Activated CD4-positive, alpha-beta T cell treated with anti-CD3 and anti-CD28 coated beads, Interleukin-2, amount 50 U/mL, for 4 hours (primary cell): ENCODE measurements at regions not wholly inside any gene's neighbourhood (a gene's known extent, or its start where the extent isn't known, plus 50 kb on each side); places are given as distances from the start of the nearest gene placed in this dataset.
"Not testable (repeated sequence)": the region's sequence is repeated elsewhere in the genome, so short reads cannot be mapped to it uniquely, and the experiment has no call there.

Experiments used
- DNase-seq, 2 experiments: peaks; one replicate each; pipeline ENCODE4 v3.0.0-alpha.2; 2020

DNA sequence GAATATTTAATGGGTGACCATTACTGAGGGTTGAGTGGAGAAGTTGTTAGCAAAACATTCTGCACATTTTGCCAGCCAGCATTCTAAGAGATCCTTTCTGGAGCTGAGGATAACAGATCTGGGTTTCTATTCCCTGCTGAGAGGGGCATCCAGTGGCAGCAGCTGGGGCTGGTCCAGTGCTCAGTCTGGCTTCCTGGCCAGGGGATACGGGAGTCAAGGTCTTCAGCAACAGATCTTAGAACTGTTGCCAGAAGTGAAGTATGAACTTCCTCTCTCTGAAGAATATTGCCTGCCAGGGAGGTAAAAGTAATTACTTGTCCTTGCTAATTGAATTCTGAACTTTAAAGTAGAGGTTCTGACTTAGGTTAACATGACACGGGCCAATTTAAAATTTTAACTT lies 568.4 kb downstream of the REEP3 start:
- no peak for DNase-seq

DNA sequence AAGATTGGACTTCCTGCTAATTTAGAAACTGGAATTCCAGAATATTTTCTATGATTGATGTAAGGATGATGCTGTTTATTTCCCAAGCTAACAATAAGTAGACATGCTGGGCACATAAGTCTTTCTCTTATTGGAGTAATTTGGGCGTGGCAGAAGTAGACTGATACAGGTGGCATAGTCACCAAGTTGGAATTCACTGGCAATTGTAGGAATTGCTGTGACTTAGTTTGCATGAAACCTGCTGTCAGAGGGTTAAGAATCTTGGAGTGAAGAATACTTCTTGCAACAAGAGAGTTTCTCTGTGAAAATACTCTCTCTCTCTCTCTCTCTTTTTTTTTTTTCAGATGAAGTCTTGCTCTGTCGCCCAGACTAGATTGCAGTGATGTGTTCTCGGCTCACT lies 569.7 kb downstream of the REEP3 start:
- DNase-seq: no peak

DNA sequence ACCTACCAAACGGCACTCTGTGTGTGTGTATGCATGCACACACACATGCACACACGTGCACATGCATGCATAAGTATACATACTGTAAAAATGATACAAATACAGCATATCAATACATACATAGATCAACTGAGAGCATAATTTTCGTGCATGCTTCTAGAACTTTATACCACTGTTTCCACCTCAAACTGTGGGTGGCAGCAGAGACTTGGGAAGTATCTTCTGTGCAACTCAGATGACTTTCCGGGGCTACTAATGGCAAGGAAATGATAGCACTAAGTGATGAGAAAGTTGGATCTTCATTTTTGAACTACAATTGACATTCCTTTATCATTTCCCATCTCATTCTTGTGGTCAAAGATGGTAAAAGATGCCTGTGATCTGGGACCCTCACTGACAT lies 570.7 kb downstream of the REEP3 start:
- no peak for DNase-seq

DNA sequence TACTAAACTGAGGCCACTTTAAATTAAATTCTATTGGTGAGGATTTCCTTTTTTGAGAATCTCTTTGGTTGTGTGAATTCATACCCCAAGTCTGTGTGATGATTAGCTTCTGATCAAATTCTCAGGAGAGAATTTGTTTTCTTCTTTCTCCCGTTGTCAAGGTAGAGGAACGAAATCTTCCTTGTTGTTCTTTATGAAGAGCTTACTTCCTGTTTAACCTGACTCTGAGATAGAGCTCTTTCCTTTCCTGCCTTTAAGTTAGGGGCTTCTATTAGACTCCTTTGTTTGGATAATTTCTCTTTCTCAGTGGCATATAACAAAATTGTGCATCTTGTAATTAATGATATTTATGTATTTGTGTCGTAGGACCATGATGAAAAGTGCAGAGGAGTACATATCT lies 572.1 kb downstream of the REEP3 start:
- no peak for DNase-seq

DNA sequence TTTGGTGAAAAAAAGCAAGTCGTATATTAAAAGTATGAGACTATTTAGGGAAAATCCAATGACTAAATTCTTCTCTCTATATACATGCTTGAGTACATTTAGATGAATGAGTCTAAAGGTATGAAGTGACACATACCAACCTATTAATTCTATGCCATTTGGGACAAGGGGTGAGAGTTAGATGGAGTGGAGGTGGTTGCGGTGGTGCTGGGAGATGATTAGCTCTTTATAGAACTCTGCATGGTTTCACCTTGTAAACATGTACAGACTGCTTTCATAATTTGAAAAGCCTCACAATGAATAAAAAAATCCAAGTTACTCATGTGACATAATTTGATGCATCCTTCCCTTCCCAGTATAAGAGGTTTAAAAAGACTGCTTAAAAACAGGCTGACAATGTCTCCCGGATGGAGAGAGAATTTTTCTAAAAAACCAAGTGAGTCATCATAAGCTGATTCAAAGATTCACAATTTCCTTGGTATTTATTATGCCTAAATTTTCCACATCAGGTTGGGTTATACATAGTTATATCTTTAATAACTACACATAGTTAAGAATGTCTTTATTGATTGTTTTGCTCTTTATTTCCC lies 572.8 kb downstream of the REEP3 start:
- DNase-seq: no peak

DNA sequence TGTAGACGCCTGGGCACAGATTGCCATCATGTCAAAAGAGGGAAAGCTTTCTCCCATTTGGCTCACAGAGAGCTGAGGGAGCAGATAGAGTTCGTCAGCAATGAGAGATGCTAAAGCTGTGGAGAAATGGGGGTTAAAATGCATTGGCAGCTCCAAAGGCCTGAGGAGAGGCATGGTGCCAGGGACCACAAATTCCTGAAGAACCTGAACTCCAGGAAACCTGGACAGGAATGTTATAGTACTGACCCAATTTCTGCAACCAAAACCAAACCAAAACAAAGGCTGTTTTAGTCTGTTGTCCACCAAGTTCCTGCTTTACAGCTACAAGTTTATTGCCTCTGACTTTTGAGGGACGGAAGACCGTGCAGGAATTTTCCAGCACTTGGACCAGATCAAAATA lies 575.7 kb downstream of the REEP3 start:
- no peak for DNase-seq

DNA sequence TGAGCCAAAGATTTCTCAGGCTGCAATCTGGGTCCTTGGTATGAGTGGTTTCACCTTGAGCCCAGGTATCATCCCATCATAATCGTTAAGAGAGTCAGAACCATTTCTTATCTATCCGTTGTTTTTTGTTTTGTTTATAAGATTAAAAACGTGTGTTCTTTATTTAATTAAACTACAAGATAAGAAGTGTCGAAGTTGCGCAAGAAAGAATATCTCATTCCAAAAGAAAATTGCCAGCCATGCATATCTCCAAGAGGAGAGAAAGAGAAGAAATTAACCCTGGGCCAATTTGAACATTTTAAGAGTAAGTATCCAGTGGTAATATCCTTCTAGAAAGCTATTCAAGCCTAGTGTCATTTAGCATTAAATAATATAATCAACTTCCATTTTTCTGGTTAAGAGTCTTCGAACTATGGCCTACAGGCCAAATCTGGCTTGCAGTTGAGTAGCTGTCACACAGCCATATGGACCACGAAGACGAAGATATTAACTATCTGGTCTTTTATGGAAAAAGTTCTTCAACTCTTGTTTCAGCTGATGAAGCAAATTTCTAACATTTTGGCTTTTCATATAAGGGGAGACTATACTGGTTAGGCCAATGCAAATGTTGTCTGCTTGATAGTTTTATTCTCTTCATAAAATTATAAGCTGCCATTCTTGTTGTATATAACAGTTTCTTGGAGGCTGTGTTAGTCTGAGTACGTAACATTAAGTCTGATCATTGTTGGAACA lies 576.4 kb downstream of the REEP3 start:
- no peak for DNase-seq

DNA sequence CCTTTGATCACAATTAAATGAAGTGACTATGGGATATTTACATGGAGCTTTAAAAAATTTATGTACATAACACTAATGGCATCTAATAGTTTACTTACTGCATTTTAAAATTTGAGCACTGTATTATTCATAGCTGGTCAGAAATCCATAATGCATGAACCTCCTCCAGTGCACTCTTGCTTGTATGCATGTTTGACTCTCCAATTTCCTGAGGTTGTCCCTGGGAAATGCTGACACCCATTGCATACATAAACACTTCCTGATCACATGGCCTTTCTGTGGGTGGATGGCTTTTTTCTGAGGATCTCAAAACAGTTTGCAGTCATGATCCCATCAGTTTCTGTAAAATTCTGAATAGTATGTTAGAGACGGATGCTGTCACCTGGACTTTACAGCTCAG lies 577.8 kb downstream of the REEP3 start:
- no peak for DNase-seq

DNA sequence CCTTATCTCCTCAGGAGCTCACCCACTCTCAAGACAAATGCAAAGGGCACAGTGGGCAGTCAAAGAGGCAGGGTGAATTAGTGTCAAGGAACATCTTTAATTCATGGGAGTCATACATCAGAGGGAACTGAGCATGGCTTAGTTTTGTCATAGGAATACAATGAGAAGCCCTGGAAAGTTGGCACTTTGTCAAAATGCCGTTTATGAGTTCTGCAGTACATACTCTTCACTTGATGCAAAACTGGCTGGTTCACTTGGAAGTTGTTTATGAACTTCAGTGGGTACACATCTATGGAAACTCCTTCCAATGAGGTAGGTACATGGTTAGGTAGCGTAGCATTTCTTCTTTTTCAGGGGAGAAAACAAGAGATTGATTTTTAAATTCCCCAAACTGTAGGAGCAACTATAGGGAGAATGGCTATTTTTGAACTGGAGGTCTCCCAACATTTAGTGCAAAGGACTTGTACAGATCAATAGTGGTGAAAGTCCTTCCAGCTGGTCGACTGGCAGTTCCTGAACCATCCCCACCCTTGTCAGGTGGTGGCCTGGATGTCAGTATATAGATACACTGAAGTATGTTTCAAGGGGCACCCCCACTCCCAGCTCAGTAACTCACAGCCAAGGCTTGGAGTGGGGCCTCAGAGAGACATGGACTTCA lies 580.5 kb downstream of the REEP3 start:
- no peak for DNase-seq

DNA sequence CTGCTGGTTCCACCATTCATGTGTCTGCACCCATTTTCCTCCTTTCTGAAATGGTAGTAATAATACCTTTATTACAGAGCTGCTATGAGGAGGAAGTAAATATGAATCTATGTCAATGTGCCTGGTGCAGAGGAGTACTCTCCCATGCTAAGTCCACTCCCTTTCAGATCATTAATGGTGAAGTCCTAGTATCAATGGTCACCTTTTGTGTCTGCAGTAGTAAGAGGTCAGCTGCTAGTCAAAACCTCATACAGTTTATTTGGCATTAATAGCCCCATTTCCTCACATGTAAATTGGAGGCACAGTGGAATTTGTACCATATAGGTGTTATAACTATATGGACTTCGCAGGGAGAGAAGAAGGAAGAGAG lies 581.0 kb downstream of the REEP3 start:
- no peak for DNase-seq

DNA sequence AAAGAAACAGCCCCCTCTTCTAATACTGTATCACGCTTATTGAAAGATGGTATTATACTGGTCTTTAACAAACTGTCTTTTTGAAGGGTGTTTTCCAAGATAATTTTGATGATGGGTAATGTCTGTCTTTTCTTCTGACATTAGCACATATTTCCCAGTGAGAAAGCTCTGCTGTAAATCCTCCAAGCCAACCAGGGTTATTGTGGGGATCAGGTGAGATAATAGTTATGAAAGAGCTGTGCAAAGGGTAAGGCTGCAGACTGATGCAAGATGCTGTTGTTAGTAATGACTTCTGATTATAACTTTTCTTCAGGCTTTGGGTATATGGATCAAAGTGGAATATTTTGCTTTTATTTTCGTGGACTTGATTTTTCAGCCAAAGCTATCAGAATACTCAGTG lies 581.7 kb downstream of the REEP3 start:
- no peak for DNase-seq

DNA sequence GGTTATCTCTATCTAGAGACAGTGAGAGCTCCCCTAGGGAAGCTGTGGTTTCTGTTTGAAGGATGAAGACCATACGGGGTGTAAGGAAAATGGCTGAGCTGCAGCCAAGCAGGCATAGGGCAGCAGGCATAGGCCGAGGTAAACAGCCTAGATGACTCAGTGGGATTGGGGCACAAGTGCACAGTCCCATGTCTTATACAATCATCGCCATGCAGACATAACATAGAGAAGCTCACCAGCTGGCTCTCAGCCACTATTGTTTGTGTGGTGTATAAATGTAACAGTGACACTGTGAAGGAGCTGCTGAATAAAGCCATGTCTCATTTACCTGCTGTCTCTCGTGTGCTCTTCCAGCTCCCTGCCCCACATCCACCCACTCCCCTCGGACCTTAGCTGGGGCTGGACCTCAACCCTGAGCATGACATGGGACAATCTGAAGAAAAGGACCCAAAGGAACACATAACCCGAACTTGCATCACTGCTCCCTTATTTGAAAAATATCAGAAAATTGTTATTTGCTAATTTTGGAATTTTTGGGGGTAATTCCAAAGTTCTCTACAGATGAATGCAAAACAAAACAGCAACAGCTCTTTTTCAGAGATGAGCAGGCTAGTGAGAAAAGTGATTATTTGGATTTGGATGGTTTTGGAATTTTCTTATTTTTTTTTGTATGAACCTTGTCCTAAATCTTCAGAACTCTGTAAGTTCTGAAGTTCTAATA lies 582.7 kb downstream of the REEP3 start:
- DNase-seq: no peak

DNA sequence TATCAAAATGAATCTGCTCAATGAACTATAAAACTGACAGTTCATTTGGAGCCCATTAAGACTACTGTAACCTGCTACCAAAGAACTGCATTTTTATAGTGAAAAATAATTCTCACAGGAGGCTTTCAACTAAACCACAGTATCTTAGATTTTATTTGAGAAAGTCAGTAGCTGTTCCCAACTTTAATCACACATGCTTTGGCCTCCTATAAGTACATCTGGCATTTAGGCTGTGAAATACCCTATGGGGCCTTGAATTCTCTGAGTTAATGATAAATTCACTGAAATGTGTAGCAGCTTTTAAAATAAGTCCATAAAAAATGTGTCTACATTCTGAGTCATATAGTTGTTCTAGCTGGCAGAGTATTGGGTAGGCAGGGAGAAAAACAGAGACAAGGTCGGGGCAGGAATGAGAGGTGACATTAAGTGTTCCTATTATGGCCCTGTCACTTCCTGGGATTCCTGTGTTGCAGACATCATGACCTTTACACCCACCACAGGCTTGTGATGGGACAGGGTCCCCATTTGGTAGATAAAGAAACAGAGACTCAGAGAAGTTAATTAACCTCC lies 588.8 kb downstream of the REEP3 start:
- DNase-seq: no peak

DNA sequence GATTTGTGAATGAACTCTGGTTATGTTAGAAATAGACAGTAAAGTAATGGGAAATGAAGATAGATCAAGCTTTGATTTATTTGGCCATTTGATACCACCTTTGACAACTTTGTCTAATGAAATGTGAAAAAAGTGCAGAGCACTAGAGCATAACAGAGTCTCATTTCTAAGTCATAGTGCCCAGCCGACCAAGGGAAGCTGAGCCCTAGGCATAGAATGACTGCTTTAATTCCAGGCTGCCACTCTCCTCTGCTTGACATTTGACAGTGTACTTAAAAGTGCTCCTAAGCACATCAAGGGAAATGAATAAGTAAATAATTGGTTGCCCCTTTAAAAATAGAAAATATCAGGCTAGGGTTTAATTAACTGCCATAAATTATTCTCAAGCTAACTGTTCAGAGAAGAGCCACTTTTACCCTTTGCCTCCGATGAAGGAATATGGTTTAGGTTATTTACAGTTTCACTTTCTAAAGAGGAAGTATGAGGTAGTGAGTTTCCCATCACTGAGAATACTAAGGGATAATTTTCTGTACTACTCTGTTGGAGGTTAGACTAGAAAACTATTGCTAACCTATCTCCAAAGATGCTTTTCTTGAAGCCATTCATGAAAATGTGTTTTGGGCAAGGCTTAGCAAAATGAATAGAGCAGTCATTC lies 591.6 kb downstream of the REEP3 start:
- no peak for DNase-seq

DNA sequence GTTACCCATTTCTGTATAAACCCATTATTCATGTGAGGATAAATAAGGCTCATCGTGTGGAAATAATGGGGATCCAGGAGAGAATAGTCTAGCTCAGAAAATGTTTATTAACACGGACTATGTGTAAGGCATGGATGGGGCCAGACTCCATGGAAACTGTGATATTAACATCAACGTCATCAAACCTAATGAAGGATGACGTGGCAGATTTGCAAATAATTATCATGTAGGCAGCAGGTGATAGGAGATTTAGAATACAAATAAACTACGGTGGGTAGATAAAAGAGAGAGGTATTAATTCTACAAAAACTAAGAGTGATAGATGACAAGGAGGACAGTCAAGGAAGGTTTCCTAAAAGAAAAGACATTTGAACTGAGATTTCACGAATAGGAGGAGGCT lies 592.2 kb downstream of the REEP3 start:
- DNase-seq: no peak

DNA sequence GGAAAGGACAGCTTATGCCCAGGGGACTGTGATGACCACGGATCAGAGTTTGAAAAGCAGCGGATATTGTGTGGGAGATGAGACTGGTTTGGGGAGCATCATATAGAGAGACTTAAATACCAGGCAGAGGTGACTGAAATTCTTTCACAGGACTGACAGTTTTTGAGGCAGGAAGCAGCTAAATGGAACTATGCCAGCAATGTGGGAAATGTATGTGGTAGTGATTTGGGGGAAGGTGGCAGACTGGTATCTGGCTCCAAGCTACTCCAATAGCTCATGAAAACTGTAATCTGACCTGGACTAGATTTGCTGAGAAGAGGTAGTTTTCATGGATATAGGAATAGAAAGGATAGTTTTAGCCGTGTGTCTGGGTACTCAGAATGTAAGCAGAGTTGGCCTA lies 592.6 kb downstream of the REEP3 start:
- DNase-seq: no peak

DNA sequence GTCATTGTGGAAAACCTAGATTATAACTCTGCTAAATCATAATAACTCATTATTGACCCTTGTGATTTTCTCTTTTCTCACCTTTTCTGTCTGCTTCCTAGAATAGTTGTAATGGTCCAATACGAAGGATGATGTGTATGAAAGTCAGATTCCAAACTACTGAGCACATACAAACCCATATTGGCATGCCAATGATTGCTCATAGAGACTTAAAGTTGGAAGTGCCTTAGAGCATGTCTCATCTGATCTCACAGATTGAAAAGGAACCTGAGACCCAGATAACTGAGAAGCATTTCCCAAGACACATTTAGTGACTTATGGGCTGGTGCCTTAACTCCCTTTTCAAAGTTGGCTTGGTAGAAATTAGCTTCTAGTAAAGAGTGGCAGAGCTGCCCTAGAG lies 594.3 kb downstream of the REEP3 start:
- DNase-seq: no peak

DNA sequence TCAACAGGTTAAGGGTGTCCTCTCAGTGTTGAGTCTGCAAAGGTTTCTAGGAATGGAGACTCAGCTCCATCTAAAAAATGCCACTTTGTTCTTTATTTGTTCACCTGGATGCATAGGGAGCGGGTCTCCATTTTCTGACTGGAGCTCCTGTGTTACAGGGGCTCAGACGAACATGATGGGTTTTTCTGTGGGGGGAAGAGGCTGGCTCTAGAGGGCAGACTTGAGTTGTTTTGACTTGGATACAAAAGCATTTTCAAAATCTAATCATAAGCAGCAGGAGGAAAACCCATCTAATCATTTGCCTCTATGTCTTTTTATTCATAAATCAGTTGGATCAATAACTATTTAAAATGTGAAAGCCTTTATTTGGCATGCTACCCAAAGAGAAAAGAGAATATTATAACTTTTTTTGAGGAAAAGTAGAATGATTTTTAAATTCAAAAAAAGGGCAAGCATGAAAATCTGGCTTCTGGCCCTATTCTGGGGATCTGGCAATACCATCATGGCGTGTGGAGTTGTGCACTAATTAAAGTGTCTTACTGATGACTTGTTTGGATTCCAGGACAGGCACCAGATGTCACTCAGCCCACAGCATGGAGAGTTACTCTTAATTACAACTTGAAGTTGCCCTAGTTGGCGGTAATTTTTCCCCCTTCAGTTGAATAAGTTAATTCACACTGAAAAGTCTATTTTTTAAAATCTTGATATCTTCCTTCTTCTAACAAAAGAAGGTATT lies 594.9 kb downstream of the REEP3 start:
- no peak for DNase-seq

DNA sequence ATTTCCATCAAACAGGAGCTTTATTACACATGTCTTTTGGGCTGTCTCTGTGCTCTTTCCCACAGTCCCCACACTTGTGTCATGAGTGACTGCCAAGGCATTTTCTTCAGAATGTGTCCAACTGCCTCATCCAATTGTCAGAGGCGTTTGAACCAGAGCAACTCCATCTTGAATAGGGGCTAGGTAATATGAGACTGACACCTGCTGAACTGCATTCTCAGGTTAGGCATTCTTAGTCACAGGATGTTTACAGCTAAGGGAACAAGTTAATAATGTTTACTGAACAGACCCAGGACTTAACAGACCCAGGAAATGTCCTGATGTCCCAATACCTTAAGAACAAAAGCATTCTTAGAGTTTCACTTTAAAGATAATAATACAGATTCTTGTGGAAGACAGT lies 595.5 kb downstream of the REEP3 start:
- no peak for DNase-seq

DNA sequence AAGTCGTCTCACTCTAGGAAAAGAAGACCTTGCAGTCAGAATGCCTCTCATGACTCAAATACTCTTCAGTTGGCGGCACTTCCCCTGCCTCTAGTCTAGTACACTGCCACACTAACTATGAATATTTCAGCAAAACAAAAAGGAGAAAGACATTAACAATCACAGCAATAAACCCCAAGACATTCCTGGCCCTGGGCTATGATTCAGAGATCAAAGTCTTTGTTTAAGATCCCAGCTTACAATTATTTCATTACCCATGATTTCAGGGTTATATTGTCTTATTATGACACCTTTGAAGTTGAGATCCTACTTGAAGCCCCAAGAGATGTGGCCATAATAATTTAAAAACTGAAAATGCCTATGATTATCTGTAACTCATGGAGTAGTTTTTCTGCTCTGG lies 597.5 kb downstream of the REEP3 start:
- DNase-seq: no peak

DNA sequence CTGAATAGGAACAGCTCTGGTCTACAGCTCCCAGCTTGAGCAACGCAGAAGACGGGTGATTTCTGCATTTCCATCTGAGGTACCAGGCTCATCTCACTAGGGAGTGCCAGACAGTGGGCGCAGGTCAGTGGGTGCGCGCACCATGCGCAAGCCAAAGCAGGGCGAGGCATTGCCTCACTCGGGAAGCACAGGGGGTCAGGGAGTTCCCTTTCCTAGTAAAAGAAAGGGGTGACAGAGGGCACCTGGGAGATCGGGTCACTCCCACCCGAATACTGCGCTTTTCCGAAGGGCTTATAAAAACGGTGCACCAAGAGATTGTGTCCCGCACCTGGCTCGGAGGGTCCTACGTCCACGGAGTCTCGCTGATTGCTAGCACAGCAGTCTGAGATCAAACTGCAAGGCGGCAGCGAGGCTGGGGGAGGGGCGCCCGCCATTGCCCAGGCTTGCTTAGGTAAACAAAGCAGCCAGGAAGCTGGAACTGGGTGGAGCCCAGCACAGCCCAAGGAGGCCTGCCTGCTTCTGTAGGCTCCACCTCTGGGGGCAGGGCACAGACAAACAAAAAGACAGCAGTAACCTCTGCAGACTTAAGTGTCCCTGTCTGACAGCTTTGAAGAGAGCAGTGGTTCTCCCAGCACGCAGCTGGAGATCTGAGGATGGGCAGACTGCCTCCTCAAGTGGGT lies 599.2 kb downstream of the REEP3 start:
- not testable (repeated sequence) for DNase-seq

DNA sequence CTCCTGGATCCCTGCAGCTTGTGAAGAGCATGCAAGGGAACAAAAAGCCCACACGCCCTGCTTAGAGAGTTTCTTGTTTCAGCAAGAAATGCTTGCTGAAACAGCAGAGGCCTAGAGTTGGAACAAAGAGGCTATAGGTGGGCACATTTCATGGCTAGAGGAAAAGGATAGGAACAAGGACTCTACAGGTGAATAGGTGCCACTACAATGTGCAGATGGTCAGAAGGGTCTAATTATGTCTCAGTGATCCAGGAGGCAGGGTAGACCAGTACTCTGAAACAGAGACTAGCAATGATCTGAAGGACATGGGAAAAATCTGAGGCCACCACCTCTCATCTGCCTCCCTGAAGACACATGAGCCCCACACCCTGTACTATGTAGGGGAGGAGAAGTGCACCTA lies 609.0 kb downstream of the REEP3 start:
- DNase-seq: no peak
